NCI-H524 treated with DMSO at 0.1 percent for 48 hours (cell line): ENCODE measurements at regions not wholly inside any gene's neighbourhood (a gene's known extent, or its start where the extent isn't known, plus 50 kb on each side); places are given as distances from the start of the nearest gene placed in this dataset.
"Not testable (repeated sequence)": the region's sequence is repeated elsewhere in the genome, so short reads cannot be mapped to it uniquely, and the experiment has no call there.

Experiments used
- DNase-seq: peaks from one replicate; lab custom pipeline; 2025; lab: John Stamatoyannopoulos, UW

DNA sequence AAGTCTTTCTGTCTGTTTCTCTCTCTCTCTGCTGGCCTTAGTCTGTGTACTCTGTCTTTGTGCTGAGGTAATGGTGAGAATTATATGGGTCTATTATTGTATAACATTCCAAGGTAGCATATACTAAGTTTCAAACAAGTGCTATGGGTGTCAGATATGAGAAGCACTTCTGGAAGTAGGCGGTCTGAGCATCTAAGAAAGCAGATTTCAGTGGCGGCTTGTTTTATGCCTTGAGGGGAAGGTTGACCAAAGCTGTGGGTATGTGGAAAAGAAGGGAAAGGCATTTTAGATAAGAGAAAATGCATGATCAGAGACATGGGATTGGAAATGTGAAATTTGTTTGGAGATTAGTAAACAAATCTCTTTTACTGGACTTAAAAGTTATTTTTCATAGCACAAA, 348.5 kb downstream of the RFC3 start:
- DNase-seq = no peak

DNA sequence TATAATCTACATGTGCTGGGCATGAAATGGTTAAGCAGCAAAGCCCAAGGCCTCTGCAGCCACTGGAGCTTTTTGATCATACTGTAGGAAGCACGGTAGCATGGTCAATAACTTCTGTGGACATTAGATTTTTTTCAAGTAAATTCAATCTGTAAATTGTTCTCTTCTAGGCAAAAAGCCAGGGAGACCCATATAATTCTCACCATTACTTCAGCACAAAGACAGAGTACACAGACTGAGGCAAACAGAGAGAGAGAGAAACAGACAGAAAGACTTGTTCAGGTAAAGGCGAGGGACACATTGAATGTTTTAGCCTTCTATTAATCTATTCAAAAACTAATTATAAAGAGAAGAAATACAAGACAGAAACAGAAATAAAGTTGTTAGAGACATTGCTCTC, 349.4 kb downstream of the RFC3 start:
- DNase-seq = no peak

DNA sequence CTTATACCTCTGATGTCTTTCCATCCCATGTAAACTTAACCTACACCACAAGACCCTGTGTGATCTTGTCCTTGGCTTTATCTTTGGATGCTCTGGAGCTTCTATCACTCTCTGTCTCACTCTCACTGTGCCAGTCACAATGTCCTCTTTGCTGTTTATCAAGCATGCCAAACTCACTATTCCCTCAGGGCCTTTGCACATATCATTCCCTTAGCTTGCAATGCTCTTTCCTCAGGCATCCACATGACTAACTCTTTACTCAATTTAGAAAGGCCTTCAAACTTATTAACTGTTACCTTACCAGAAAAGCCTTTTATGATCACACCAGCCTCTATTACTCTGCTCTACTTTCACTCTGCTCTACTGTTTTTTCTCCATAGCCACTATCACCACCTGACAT, 354.1 kb downstream of the RFC3 start:
- DNase-seq = no peak

DNA sequence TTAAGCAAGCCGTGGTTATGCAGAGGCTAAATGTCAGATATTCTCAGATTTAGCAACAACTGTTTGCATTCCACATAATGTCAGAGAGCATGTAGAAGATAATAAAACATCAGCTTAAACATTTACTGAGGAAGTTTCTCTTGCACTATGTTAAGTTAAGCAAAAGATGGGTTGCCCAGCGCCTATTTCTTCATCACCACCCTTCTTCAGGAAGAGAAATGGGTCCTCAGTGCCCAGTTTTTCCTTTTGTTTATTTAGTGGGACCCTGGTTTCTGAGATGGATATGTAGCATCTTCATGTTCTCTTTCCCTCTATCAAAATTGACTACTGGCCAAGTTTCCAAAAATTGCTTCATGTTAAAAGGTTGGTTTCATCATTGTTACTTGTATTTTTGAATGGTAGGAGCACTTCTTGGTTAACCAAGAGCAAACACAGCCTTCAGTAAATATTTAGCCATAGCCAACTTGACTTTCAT, 356.8 kb downstream of the RFC3 start:
- no peak for DNase-seq

DNA sequence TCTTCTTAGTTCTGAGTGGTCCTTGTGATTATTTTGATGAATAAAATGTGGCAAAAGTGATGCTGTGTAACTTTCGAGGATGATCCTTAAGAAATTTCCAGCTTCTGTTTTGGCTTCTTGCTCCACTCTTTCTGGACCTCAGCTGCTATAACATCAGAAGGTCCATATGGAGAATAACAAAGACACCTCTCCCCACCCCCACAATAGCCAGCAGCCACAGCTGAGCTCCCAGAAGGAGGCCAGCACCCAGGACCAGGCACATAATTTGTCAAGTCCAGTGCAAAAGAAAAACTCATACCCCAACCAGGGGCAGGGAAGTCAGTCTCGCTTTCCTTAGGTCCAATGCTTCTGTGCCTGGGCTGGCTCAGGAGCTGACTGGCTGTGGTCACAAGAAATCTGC, 357.6 kb downstream of the RFC3 start:
- no peak for DNase-seq

DNA sequence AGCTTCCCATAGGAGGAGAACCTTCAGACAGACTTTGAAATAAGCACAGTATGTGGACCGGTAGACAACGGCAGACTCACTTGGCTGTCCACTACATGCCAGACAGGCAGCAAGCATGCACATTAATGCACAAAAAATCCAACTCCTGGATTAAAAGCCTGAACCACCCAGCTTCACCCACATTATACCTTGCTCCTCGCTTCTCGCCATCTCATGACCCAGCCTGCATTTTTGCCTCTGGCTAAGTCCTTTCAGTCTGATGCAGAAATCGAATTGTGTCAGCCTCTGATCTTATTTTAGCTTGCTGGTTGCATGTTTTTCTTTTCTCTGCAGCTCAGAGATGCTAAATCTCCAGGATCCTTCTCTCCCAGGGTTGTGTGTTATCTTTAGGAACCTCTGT, 358.7 kb downstream of the RFC3 start:
- DNase-seq = no peak

DNA sequence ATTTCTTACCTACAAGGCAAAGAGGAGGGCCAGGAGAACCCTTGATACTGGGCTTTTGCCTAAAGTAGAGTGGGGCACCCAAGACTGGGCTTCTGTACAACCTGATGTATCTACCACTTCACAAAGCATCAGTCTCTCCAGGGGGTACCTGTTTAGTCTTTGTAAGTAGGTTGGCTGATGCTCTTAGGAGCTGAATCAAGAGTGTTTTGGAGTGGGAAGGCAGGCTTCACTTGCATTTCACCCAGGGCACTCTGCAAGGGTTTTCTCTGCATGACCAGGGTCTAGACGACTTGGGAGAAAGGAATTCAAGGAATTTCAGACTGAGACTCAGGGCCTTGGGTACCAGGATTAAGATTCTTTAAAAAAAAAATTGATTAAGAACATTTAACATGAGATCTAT, 361.5 kb downstream of the RFC3 start:
- no peak for DNase-seq

DNA sequence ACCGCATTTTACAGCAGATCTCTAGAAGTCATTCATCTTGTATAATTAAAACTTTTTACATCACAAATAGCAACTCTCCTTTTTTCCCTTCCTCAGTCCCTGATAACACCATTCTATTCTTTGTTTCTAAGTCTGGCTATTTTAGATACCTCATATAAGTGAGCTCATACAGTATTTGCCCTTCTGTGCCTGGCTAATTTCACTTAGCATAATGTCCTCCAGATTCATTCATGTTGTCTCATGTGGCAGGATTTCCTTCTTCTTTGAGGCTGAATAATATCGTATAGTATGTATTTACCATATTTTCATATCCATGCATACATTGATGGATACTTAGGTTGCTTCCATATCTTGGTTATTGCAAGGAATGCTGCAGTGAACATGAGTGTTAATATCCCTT, 362.0 kb downstream of the RFC3 start:
- DNase-seq = no peak

DNA sequence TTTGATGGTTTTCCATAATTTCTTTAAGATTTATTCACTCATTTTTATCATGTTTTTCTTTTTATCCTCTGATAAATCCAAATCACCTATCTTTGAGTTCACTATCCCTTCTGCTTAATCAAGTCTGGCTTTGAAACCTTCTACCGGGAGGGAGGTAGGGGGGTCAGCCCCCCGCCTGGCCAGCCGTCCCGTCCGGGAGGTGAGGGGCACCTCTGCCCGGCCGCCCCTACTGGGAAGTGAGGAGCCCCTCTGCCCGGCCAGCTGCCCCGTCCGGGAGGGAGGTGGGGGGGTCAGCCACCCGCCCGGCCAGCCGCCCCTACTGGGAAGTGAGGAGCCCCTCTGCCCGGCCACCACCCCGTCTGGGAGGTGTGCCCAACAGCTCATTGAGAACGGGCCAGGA, 363.3 kb downstream of the RFC3 start:
- DNase-seq = not testable (repeated sequence)

DNA sequence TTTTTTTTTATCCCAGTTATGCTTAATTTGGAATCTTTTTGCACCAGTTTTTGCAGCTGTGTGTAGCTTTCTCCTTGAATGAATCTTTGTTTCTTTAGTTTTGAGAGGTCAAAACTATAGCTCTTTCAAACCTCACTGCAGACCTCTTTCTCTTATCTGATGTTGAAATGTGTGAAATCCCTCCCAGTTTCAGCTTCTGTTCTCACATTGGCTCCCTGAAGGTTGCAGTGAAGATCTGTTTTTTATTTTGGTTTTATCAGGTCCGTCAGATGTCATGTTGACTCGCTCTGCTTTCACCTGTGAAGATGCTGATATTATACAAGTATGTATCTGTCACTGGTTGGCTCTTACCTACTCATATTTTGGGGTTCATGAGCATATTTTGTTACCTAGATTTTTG, 372.0 kb downstream of the RFC3 start:
- no peak for DNase-seq

DNA sequence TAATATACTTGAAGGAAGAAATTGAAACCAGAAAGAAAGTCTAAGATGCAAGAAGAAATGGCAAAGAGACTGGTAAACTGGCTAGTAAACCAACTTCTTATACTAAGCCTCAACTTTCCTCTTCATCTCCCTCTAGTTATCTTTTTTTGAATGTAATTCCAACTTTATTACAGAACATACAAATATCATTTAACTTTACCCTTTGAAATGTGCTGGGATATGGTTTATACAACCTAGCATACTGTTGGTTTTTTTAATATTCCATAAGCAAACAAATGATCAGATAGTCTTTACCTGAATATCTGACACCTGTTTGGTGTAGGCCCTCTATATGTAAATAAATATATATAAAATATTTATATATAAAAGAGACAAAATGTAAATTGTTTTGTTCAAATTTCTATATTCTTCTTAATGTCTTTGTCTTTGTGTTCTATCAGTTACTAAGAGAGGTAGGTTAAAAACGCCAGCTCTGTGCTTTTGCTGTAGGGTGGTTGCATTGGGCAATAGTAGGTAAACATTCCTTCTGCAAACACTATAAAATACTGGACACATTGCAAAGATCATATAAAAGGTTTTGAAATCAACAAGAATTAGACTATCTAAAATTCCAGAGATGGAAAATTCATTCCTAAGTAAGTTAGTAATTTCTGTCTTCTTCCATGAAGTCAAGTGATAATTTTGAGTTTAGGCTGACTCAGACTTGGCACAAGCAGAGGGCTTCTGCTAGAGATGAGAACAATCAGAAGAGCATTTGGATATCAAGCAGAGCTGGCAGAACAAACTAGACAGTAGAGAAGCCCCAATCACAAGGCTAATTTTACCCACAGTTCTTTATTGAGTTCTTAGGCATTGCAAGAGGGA, 383.3 kb downstream of the RFC3 start:
- no peak for DNase-seq

DNA sequence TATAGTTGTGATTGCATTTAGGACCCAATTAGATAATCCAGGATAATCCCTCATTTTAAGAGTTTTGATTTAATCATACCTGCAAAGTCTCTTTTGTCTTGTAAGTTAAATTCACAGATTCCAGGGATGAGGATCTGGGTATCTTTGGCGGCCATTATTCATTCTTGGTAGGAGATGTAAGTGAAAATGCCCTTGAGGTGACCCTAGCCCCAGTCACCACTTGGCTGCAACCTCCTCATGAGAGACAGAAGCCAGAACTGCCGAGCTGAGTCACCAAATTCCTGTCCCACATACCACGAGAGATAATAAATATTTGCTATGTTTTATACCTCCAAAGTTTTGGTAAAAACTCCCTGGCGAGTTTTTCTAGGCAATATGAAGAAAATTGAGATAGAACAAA, 389.4 kb downstream of the RFC3 start:
- no peak for DNase-seq

DNA sequence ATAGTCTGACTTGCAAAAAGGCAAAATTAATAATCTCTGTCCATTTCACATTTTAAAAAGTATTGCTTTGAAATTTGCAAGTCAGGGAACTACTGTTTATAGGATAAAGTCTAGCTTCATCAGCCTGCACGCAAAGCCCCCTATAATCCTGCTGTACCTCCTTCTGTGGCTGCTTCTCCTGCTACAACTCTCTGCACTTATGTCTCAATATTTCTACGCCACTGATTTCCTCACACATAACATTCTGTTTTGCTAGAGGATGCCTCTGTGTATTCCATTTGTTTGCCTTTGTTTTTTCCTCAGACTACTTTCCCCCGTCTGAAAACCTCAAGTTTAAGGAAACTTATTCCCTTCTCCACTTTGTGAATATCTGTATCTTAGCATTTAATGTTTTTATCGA, 389.9 kb downstream of the RFC3 start:
- no peak for DNase-seq

DNA sequence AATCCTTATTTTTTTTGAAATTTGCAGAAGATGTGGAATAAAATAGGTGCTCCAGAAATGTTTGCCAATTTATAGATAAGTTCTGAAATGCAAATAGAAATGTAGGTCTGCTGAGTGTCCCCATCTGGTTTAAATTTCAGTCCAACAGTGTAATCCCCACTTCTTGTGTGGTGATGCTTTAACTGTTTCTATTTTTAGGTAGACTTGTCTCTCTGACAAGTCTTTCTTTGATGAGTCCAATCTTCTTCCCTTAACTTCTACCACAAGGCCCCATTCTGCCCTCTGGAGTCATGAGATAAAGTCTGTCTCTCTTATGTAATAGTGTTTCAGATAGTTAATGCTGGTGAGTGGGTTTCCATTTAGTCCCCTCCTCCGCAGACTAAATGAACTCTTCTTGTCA, 390.4 kb downstream of the RFC3 start:
- DNase-seq = no peak

DNA sequence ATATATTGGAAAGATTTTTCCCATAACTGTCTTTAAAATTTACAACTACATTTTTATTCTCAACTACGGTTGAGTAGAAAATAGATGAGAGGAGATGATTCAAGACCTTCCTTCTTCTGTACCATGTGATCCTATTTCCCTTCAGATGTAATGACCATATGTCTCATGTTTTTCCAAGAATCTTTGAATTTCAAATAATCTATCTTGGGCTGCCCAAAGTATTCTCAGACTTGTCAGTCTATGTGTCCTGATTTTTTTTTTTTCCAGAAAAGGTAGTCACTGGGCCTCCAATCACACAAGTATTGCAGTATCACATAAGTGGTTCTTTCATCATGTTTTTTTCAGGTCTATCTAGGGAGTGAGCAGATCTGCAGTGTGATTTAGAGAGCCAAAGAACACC, 392.4 kb downstream of the RFC3 start:
- DNase-seq = no peak

DNA sequence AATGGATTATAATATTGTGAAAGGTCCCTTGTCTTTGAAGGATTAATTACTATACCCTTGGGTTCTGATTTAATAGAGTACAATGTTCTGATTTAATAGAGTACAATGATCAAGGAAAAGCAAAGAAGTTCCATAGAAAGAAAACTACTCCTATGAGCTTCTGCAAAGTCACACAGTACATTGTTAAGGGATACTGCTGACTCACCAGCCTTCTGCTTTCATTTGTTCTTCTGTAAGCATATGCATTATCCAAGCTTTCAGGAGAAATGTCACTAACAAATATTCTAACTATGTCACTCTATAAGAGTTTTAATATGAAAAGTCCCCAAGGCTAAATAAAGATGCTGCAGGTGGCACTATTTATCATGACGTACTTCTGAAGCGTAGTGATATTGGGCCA, 396.7 kb downstream of the RFC3 start:
- no peak for DNase-seq

DNA sequence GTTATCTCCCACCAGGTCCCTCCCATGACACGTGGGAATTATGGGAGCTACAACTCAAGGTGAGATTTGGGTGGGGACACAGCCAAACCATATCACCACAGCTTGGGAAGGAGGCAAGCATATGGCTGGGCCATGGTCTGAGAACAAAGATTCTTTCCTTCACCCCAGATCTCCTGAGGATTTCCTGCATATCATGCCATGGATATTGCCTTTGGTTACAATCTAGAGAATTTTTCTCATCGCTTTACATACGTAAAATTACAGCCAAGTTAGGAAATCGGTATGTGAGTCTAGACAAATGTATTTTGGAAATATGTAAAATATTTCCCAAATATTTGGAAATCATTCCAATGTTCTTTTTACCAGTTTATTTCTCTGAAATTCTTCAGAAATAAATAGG, 398.3 kb downstream of the RFC3 start:
- no peak for DNase-seq

DNA sequence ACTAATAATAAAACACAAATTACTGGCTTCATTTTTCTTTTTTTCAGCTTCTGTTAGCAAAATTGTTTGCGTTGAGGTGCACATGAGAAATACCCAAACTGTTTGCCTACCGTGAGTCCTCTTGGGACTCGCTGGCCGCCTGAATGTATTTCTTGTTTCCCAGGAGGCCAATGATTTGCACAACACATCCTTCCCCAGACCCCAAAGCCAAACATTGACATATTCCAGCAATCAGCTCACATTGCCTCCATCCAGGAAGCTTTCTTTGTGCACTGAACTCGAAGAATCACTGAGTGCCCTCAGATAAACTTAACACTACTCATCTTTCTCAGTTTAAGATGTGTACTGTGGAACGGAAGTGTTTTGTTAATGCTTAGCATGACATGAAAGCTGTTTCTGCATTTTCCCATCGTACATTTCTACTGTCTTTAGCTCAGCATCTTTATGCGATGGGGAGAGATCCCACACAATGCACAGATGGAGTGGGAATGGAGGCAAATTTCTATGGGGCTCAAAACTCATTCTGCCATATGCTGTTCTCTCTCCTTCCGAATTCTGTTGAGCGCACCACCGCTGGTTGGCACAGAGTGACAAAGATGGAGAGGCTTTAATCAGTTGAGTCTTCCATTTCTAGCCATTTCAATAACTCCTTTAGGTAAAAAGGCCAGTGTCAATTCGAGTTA, 399.5 kb downstream of the RFC3 start:
- DNase-seq = no peak

DNA sequence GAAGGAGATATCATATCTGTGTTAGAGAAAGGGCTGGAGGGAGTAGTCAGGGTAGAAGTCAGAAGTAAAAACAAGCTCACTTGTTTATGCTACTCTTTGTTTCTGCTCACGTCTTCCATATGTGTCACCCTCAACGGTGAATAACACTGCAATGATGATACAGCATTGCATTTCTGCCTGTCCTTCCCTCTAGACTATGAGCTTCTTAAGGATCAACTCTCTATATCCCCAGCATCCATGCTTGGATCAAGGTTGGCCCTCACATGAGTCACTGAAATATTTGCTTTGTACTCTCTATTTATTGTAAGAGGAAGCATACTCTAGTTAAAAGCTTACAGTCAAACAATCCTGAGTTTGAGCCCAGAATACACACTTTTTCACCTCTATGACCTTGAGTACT, 406.0 kb downstream of the RFC3 start:
- no peak for DNase-seq

DNA sequence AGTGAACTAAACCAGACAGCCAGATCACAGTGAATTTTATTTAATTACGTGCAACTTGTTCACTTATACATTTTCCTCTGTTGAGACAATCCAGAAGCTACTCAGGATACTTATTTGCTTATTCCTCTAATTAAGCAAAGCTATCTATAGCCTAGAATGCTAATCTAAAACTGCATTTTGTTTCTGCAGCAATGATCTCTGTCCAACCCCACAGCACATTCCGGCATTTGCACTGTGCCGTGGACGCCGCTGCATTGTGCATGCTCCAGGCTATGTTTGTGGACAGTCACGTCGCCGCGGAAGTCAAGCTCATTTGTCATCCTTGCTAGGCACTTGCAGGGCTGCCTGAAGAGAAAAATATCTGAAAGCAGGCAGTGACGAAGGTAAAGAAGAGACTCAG, 406.9 kb downstream of the RFC3 start:
- DNase-seq = no peak

DNA sequence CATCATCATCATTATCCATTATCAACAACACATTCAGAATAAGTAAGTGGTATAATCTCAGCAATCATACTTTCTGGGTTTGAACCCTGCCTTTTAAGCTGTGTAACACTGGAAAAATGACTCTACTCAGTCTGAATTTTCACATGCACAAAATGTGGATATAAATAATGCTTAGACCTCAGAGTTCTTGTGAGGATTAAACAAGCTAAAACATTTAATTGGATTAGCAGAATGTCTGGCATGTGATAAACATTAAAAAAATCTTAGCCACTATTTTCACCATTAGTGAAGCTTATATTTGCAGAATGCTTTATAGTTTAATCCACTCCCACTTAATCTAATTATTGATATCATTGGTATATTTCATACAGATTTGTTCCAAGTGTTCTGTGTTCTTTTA, 412.3 kb downstream of the RFC3 start:
- no peak for DNase-seq

DNA sequence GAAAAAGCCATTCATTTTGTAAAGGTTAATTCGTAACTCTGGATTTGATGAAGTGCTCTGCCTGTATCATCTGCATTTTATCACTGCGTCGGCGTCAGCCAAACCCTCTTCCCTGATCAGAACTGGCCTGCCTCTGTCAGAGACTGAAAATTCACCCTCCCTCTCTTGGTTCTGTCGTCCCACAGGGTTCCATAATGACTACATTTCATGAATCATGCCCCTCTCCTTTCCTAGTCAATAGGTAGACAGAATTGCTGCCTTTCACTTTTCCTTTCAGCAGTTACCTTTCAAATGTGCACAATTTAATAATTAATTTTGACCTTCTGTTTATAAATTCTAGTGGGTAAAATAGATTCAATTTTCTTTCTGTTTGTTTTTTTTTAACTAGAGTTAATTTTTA, 423.4 kb downstream of the RFC3 start:
- no peak for DNase-seq

DNA sequence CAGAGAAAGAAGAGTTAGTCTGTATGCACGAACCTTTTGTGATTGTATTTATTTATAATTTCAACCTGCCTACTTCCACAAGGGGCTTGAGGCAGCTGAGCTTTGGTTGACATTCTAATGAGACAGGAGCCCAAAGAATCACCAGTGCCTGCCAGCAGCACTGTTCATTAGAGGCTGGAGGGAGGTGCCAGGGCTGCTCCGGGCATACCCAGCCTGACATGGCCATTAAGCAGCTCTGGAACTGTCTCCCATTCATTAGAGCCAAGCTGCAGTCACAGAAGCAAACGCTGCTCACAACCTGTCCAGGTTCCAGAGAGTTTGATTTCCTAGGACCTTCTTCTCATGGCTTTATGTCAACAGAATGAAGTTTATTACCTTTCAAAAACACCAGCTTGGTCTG, 425.5 kb downstream of the RFC3 start:
- DNase-seq = no peak

DNA sequence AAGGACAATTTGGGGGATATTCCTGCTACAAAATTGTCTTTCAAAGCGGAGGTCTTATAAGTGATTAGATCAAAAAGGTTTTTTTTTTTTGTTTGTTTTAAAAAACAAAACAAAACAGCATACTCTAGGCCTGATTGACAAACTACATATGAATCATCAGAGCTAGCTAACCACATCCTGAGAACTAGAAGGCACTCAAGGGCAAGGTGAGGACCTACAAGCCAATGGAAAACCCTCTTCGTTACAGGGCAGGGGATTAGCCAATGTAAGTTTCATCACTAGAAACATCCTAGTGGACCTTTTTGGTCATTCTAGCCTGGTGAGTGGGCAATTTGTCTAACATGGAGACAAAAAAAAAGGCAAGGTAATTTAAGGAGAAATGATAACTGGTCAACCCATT, 428.6 kb downstream of the RFC3 start:
- DNase-seq = no peak
